ENCODE measurements at regions not wholly inside any gene's neighbourhood (a gene's known extent, or its start where the extent isn't known, plus 50 kb on each side); places are given as distances from the start of the nearest gene placed in this dataset.

DNA sequence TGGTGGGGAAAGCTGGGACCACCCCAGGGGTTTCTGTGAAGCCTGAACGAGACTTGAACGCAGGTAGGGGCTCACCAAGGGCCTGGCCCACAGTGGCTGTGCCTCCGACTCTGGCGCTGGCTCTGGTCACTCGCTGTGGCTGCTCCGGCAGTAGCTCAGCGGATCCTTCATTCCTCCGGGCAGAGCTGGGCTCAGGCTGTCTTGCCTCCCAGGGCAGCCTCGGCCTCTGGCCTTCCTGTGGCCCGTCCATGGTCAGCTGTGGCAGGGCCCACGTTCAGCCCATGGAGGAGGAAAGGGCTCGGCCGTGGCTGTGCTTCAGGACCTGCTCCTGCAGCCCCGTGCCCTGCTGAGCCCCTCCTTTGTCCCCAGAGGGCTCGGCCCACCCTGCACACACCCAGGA is 162.9 kb upstream of the C1orf174 start:
- TF ChIP-seq, protein P1, sequence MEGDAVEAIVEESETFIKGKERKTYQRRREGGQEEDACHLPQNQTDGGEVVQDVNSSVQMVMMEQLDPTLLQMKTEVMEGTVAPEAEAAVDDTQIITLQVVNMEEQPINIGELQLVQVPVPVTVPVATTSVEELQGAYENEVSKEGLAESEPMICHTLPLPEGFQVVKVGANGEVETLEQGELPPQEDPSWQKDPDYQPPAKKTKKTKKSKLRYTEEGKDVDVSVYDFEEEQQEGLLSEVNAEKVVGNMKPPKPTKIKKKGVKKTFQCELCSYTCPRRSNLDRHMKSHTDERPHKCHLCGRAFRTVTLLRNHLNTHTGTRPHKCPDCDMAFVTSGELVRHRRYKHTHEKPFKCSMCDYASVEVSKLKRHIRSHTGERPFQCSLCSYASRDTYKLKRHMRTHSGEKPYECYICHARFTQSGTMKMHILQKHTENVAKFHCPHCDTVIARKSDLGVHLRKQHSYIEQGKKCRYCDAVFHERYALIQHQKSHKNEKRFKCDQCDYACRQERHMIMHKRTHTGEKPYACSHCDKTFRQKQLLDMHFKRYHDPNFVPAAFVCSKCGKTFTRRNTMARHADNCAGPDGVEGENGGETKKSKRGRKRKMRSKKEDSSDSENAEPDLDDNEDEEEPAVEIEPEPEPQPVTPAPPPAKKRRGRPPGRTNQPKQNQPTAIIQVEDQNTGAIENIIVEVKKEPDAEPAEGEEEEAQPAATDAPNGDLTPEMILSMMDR (IDR thresholded peaks at IDR 0.05) = no peak
- TF ChIP-seq POLR2A (IDR thresholded peaks at IDR 0.05) = no peak
